ENCODE measurements at regions not wholly inside any gene's neighbourhood (a gene's known extent, or its start where the extent isn't known, plus 50 kb on each side); places are given as distances from the start of the nearest gene placed in this dataset.
"Not testable (repeated sequence)": the region's sequence is repeated elsewhere in the genome, so short reads cannot be mapped to it uniquely, and the experiment has no call there.

GRCh38 chr14:97164021-97164420 lies 366.8 kb downstream of the VRK1 start:
- ATAC-seq (ENCODE audit: poor library complexity): no peak
- intact Hi-C loops (cut with DNase I): no loop called here
- no peak for DNase-seq

- intact Hi-C loops (cut with DNase I): no loop called here
- DNase-seq: no peak
These were observed 369.3 kb downstream of the VRK1 start for GRCh38 chr14:97166497-97166896.

GRCh38 chr14:97167577-97167976 lies 370.4 kb downstream of the VRK1 start:
- DNase-seq; ATAC-seq (ENCODE audit: poor library complexity); intact Hi-C loops (cut with DNase I): not testable (repeated sequence)

More at GRCh38 chr14:97166497-97166896, 369.3 kb downstream of the VRK1 start:
- no peak for ATAC-seq (ENCODE audit: poor library complexity)

GRCh38 chr14:97172644-97173043 lies 375.5 kb downstream of the VRK1 start:
- intact Hi-C loops (cut with DNase I): no loop called here
- ATAC-seq (ENCODE audit: poor library complexity) (no peak), DNase-seq (no peak)

GRCh38 chr14:97177016-97177415 lies 379.8 kb downstream of the VRK1 start:
- ATAC-seq (ENCODE audit: poor library complexity) (no peak), DNase-seq (no peak)
- intact Hi-C loops (cut with DNase I): no loop called here

GRCh38 chr14:97177635-97178034 lies 380.5 kb downstream of the VRK1 start:
- intact Hi-C loops (cut with DNase I): no loop called here
- ATAC-seq (ENCODE audit: poor library complexity) (no peak), DNase-seq (no peak)

GRCh38 chr14:97178781-97179180 lies 381.6 kb downstream of the VRK1 start:
- DNase-seq: no peak
- intact Hi-C loops (cut with DNase I): no loop called here
- ATAC-seq (ENCODE audit: poor library complexity): no peak

GRCh38 chr14:97179573-97179972 lies 382.4 kb downstream of the VRK1 start:
- DNase-seq (no peak), ATAC-seq (ENCODE audit: poor library complexity) (no peak)
- intact Hi-C loops (cut with DNase I): no loop called here

- intact Hi-C loops (cut with DNase I): no loop called here
- DNase-seq (no peak), ATAC-seq (ENCODE audit: poor library complexity) (no peak)
These were observed 383.4 kb downstream of the VRK1 start for GRCh38 chr14:97180304-97181200.

GRCh38 chr14:97185186-97185585 lies 388.0 kb downstream of the VRK1 start:
- DNase-seq (no peak), ATAC-seq (ENCODE audit: poor library complexity) (no peak)
- intact Hi-C loops (cut with DNase I): no loop called here

GRCh38 chr14:97187916-97188315 lies 390.7 kb downstream of the VRK1 start:
- DNase-seq (no peak), ATAC-seq (ENCODE audit: poor library complexity) (no peak)
- intact Hi-C loops (cut with DNase I): no loop called here

- ATAC-seq (ENCODE audit: poor library complexity): no peak
- intact Hi-C loops (cut with DNase I): no loop called here
These were observed 399.2 kb downstream of the VRK1 start for GRCh38 chr14:97196336-97196735.

GRCh38 chr14:97198813-97199212 lies 401.6 kb downstream of the VRK1 start:
- no peak for ATAC-seq (ENCODE audit: poor library complexity)
- intact Hi-C loops (cut with DNase I): no loop called here
- no peak for DNase-seq

More at GRCh38 chr14:97196336-97196735, 399.2 kb downstream of the VRK1 start:
- DNase-seq: no peak

GRCh38 chr14:97200245-97200644 lies 403.1 kb downstream of the VRK1 start:
- no peak for ATAC-seq (ENCODE audit: poor library complexity)
- DNase-seq: no peak
- intact Hi-C loops (cut with DNase I): no loop called here

GRCh38 chr14:97206916-97207315 lies 409.7 kb downstream of the VRK1 start:
- intact Hi-C loops (cut with DNase I): no loop called here
- no peak for DNase-seq
- ATAC-seq (ENCODE audit: poor library complexity): no peak

- no peak for ATAC-seq (ENCODE audit: poor library complexity)
- no peak for DNase-seq
- intact Hi-C loops (cut with DNase I): no loop called here
These were observed 413.0 kb downstream of the VRK1 start for GRCh38 chr14:97210202-97210601.

GRCh38 chr14:97212399-97212798 lies 415.2 kb downstream of the VRK1 start:
- intact Hi-C loops (cut with DNase I): no loop called here
- ATAC-seq (ENCODE audit: poor library complexity): no peak
- DNase-seq: no peak

GRCh38 chr14:97213720-97214119 lies 416.5 kb downstream of the VRK1 start:
- ATAC-seq (ENCODE audit: poor library complexity): no peak
- no peak for DNase-seq
- intact Hi-C loops (cut with DNase I): no loop called here

GRCh38 chr14:97215263-97215969 lies 418.2 kb downstream of the VRK1 start:
- intact Hi-C loops (cut with DNase I): no loop called here
- ATAC-seq (ENCODE audit: poor library complexity): no peak
- DNase-seq: no peak
